GM18907 (cell line): ENCODE measurements at regions not wholly inside any gene's neighbourhood (a gene's known extent, or its start where the extent isn't known, plus 50 kb on each side); places are given as distances from the start of the nearest gene placed in this dataset.

ENCODE experiments used
- ATAC-seq: cut with Tn5 transposase; IDR thresholded peaks from one replicate; pipeline ENCODE4 v1.9.1; 2021; ENCODE audit warnings: mild to moderate bottlenecking, moderate library complexity; ENCODE audit not compliant: unreplicated experiment

DNA sequence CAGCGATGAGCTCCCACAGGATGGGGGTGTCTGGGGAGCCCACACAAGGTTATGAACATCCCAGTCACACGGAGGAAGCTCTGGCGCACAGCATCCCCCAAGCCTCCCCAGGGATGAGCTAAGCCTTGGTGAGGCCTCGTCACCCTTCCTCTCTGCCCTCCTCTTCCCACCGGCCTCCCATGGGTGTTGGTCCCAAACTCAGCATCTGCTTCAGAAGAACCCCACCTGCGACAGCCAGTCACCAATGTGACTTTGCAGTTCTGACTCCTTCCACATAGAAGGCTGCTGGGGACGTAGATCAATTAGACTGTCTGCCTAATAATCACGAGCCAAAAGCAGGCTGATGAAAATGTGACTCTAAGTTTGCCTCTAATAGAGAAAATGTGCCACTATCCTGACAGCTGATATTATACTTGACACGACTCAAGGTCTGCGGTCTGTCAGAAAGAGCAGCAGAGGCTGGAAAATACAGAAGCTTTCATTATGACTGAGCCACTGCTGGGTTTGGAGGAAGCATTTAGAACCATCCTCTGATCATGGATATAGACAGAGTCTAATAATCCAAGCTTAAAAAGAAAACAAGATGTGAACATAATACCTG lies 116.0 kb upstream of the PFKP start:
- peak; percentile 38 for ATAC-seq

DNA sequence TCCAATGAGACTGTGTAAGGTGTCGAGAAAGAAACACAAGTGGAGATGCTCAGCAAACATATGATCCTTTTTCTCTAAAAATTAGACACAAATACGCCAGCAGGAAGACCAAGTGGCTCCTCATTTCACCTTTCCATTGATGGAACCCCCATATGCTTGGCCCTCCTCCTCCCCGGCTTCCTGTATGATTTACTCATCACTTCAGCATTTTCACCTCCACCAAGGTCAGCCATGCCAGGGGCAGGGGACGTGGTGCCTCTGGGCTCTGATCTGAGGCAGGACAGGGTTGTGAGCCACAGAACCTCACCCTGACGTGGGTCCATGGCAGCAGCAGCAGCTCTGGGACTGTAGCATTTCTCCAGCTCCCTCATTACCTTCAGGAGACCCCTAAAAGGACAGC lies 116.8 kb upstream of the PFKP start:
- no peak for ATAC-seq

DNA sequence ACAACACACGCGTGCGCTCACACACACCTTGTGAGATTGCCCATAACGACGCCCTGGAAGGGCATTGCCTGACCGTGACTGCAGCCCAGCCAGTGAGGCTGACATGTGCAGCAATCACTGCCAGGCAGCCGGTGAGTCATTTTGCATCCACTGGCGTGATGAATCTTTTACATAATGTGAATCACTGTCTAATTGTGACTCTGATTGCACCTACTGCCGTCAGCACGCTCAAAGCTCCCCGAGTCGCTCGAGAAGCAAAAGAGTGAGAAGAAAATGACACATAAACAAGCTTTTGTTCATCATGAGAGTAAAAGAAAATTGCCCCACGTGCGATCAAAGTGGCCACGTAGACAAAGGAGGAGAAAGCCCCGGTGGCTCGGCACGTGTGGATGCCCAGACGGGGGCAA lies 117.4 kb upstream of the PFKP start:
- peak; percentile 70 for ATAC-seq

DNA sequence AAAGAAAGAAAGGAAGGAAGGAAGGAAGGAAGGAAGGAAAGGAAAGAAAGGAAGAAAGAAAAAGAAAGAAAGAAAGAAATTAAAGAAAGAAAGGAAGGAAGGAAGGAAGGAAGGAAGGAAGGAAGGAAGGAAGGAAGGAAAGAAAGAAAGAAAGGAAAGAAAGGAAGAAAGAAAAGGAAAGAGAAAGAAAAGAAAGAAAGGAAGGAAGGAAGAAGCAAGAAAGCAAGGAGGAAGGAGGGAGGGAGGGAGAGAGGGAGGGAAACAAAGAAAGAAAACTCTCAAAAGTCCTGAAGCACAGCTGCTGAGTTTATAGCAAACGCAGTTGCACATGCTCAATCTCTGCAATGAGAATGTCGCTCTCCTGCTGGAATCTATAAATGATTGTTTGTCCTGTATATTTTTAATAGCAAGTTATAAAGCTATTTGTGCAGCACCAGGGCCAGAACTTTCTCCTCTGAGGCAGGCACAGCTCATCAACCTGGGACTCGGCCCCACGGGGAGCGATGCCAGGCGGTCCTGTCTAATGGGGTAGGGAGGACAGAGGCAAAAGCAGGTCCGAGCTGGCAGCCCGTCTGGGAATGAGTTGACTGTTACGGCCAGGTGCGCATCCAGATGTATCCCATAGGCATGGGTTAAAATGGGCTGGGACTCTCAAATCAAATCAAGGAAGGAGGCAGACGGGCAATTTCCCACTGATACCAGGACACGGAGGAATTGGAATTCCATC lies 118.0 kb upstream of the PFKP start:
- ATAC-seq = no peak

DNA sequence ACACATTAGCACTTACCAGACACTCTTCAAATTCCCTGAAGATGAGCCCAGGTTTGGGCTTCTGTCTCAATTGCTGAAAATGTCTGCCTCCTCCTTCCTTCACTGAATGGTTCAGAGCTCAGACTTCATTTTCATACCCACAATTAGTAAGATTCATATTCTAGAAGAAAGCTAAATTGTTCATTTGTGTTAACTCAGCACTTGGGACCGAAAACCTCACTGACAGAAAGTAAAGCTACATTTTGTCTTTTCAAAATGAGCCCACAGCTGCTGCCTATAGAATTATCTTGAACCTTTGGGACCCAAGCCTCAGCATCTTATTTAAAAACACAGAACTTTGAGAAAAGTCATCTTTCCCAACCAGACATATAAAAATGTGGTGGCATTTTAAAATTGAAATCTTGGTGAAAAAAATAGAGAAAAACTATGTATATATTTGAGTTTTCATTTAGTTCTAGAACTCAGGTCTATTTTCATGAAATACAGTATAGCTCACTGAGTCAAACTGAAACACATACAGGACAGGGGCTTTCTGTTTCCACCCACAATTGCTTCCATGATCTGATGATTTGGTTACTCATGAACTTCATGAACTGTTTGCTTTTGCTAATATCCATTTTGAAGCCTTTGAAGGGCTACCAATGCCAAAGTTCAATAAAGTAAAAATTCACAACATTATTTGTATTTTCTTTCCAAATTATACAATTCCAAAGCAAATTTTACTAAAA lies 119.1 kb upstream of the PFKP start:
- peak; percentile 78 for ATAC-seq

DNA sequence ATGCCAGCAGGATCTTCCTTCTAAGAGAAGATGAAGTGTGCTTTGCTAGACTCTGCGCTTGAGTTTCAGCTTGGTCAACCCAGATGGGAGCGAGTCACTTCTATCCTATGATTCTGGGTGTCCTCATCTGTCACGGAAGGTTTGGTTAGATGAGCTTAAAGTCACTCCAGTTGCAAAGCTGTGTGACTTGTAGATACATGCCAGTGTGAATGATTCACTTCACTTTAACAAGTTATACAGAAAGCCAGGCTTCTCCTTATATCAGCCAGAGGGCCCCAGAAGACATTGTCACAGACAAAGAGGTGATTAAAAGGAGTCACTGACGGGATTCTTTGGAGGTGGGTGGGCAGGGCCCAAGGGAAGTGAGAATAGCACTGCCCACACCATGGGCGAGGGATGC lies 122.6 kb upstream of the PFKP start:
- no peak for ATAC-seq

DNA sequence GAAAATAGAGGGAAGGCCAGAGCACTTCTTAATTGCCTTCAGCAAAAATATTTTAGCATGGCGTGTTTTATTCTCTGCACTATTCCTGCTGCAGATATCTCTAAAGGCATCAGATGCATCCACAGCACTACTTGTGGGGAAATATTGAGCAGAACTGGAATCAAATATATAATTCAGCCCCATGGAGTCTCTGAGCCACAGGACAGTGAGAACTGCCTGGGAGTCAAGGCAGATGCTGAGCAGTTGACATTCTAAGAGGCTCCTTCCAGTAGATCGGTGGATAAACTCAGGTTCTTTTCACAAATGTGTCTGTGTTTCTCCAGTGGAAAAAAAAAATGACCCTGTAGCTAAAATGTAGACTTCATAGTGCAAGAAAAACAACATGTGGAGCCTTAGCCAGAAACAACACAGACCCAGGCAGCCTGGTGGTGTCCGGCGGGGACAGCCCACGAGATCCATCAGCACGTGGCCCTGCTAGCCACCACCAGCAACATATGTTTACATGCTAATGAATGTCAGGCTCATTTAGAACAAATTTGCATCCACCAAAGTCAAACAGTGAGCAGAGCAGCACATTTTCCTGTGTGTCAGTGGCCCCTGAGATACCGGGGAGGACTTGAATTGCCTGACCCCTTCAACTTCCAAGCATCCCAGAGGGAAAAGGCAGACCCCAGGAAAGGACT lies 123.3 kb upstream of the PFKP start:
- ATAC-seq = no peak

DNA sequence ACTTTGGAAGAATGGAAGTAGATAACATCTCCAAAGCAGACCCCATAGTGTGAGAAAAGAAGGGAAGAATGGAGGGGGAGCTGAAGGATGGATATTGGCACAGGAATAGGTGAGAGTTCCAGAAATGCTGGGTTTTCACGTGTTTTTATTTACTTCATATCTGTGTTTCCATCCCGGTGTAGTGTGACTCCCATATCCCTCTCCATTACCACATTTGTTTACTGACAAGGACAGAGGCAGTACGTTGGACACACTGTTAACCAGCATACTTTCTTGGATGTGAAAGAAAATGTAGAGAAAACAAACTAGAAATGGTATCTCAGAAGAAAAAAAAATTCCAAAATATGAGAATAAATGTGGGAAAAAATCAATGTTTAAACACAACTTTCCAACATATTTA lies 124.4 kb upstream of the PFKP start:
- ATAC-seq = no peak

DNA sequence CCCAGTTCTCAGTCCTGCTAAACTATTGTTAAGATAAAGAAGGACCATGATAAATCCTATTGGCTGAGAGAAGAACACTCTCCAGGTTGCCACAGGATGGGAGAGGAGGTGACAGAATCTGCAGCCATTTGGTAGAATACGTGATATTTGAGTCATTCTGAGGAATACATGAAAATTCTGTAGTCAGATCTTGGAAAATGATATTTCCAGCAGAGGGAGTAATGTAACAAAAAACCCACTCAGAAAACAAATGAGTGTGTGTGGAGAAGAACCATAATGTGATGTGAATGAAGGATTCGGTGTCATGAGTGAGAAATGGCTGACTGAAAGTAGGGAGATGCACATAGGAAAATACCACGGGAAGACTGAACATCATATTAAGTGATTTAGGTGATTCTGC lies 128.5 kb upstream of the PFKP start:
- ATAC-seq = no peak

DNA sequence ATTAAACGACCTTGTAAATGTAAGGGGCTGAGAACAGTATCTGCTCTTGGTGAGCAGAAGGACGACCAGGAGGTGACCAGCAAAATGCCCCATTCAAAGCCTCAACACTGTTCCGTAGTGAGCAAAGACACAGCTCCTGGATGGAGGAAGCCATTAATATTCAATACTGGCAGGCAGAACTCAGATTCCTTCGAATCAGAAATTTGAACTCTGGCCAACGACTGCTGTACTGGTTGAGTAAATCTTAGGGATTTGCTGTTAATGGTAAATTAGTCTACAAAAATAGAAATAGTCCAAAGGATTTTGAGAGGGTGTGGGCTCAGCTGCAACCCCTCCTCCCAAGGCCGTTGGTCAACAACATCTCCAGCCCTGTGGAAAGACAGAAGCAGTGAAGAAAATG lies 130.5 kb upstream of the PFKP start:
- ATAC-seq = no peak

DNA sequence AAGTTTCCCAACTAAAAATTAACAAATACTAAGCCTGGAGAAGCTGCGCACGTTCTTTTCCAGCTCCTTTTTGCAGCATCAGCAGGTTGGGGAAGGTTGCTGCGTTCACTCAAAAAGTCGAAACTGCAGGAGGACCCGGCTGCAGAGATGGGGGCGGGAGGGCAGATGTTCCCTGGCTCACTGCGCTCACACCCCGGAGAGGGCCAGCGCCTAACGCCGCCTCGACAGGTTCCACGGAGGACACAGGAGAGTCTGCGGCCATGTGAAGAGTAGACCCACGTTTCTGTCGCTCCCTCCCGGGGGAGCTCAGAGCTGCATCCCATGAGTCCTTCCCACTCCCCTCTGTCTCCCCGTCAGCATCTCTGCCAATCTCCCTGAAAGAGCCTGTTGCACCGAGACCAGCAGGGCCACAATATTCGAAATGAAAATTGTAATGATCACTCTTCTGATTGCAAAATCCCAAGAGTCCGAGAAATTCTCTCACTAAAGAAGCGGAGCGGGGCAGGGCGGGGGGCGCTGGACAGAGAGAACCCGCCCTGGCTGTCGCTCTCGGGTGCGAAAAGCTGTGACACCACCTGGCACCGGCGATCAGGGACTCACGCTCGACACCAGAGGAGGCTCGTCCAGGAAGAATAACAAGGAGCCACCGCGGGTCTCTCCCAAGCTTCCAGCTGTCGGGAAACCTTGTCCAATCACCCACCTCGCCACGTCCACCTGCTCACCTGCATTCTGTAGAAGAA lies 131.5 kb upstream of the PFKP start:
- no peak for ATAC-seq

DNA sequence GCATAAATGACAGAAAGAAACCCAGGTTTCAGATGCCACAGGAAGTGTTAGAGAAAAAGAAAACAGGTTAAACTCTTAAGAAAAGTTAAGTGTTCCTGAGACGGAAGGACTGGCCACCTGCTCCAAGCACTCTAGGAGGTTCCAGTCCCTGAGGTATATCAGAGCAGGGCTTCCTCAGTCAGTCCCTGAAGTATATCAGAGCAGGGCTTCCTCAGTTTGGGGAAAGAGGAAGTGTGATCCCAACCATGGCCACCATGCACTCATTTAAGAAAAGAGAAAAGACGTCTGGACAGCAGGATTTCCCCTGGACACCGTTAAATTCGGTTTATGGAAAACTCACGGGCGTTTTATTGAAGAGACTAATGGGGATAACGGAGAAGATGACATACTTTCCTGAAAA lies 133.4 kb upstream of the PFKP start:
- no peak for ATAC-seq

DNA sequence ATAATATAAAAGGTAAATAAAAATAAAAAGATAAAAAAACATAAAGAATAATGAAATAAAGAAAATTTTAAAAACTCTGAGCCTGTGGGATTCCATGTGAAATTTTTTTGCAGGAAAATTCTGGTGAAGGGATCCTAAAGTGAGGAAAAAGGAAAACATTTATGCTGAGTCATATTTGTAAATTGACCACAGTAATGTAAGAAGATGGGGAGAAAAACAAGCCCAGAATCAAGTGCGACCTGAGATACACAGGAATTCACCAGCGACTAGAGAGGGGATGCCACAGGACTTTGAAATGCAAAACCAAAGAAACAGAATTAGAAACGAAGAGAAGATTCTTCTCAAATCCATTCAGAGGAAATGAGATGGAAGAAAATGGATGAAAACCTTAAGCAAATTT lies 133.8 kb upstream of the PFKP start:
- ATAC-seq = no peak

DNA sequence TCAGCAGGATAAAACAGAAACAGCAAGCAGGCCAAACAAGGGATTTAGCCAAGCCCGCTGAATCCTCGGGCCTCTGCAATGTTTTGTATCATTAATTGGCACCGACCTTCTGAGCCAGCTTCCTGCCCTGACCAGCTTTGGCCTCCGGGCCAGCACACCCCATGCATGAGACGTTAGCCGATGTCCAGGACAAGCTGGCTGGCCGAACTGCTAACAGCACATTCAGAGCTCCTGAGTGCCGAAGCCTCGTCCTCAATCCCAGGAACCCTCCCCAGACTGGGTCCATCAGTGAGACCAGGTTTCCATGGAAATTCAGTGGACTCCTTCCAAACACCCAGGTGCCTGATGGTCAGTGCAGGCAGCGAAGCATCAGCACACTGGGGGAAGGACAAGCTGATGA lies 134.3 kb upstream of the PFKP start:
- no peak for ATAC-seq

DNA sequence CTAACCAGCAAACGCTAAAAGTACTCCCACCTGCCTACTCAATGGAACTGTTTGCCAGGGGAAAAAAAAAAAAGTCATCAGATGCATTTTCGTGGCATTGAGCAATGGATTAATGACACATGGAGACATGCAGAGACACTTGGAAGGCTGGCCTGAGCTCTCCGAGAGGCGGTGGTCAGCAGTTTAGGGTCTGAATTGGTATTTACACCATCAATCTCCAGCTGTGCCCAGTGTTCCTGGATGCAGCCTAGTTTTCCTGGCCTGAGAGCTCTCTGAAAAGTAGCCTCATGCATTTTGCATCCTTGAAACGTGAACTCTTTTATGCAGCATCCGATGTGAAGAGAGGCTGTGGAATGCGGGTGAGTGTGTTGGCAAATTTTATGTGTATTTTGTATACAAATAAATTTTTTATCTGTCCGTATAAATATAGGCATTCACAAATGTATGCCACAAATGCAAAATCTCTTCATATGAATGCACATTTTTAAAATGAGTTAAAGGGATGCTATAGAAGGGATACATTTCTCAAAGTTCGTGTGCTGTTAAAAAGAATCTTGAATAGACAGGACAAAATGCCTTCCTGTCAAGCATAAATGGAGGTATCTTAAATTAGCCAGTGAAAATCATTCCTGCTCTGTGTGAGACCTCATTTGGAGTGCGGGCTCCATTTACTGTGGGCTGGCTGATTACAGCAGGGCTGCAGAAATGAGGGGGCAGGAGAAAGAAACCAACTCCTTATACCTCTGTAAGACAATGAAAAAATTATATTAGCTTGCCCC lies 137.7 kb upstream of the PFKP start:
- no peak for ATAC-seq

DNA sequence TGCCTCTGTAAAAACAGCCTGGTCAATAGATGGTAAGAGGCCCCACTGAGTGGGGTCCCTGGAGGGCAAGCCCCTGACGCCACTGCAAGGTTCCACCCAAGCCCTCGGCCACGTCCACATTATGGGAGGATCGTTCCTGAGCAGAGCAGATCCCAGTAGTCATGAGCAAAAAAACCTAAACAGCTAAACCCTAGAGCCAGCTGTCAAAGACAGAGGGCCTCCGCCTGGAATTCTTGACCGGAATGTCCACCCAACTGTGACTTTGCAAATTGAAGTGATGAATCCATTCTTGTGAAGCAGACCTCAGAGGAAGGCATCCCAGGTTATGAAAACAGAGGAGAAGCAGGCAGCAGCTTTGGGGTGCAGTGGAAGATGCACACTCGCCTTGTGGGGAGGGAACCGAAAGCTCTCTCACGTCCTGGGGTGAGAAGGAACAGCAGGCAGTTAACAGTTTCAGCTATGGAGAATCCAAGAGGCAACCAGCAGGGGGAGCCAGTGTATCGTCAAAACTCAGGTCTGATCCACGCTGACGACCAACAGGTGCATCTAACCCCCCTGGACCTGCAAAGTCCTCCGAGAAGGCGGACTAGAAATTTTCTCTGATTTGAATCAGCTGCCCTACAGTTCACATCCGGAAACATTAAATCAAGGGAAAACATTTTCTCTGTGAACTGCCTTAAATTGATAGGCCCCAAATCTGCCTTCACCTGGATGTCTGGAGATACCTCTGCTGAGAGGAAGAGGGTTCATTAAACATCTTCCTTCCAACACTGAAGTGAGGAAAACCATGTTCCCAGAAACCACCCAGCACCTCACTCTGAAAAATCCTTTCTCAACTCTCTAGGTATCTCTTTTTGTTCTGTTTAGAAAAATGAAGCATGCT lies 139.1 kb upstream of the PFKP start:
- ATAC-seq = peak; percentile 95

DNA sequence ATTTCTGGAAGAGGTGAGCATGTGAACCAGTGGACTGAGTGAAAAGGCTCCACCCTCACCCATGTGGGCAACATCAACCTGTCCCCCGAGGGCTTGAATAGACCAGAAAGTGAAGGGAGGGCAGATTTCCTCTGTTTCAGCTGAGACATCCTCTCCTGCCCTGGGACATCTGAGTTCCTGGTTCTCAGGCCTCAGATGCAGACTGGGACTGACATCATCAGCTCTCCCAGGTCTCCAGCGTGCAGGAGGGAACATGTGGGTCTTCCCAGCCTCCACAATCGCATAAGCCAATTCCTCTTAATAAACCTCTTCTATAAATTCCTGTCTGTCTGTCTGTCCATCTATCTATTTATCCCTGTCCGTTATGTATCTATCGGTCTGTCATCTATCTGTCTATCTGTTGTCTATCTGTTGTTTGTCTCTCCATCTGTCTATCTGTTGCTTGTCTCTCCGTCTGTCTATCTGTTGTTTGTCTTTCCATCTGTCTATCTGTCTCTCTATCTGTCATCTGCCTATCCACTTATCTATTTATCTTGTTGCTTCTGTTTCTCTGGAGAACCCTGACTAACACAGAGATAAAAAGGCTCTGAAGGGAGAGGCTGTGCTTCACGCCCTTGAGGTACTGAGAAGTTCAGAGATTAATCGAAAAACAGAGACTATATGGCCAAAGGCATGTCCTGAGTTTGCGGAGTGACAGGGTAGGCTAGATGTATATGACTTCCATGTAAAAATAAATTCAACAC lies 140.3 kb upstream of the PFKP start:
- ATAC-seq = no peak

DNA sequence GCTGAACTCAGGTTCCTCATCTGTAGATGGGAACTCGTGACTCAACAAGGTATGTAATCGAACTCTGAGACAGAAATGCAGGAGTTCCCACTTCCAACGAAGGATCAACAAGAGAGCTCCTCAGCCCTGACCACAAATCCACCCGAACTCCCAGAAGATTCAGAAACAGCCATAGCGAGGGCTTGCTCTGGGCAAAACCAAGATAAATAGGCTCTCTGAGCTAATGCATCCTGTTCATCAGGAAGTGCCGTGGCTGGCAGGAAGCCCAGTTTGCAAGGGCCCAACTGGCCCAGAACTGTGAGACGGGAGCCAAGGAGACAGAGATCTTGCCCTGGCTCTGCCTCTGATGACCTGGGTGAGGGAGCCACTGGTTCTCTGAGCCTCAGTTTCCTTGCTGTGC lies 141.7 kb upstream of the PFKP start:
- no peak for ATAC-seq

DNA sequence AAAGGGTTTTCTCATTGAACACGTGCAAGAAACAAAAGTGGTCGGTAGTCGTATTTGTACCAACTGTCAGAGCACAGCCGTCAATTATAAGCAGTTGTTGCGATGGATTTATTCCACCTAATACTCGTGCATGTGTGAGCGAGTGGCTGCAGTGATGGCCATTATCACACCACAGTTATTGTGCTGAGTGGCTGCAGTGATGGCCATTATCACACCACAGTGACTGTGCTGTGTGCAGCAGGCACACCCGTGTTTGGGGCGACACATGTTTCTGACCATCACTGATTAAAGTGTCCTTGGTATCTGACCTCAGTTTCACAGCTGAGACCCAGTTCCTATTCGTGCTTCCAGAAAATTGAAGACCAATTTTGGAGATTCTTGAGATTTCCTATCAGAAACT lies 142.9 kb upstream of the PFKP start:
- ATAC-seq = no peak
